NT2/D1 (cell line): ENCODE measurements at regions not wholly inside any gene's neighbourhood (a gene's known extent, or its start where the extent isn't known, plus 50 kb on each side); places are given as distances from the start of the nearest gene placed in this dataset.

Experiments used
- SUZ12 ChIP-seq: IDR thresholded peaks from 2 replicates; pipeline ENCODE4 v1.6.1; 2011; ENCODE audit not compliant: insufficient read length, insufficient read depth; ENCODE audit errors: extremely low read depth
- YY1 ChIP-seq: IDR thresholded peaks from 2 replicates; pipeline ENCODE4 v1.6.1; 2011; ENCODE audit not compliant: insufficient read length, insufficient read depth
- ZNF274 ChIP-seq: IDR thresholded peaks from 2 replicates; pipeline ENCODE4 v1.6.1; 2011; ENCODE audit warnings: mild to moderate bottlenecking, low read depth, low read length

DNA sequence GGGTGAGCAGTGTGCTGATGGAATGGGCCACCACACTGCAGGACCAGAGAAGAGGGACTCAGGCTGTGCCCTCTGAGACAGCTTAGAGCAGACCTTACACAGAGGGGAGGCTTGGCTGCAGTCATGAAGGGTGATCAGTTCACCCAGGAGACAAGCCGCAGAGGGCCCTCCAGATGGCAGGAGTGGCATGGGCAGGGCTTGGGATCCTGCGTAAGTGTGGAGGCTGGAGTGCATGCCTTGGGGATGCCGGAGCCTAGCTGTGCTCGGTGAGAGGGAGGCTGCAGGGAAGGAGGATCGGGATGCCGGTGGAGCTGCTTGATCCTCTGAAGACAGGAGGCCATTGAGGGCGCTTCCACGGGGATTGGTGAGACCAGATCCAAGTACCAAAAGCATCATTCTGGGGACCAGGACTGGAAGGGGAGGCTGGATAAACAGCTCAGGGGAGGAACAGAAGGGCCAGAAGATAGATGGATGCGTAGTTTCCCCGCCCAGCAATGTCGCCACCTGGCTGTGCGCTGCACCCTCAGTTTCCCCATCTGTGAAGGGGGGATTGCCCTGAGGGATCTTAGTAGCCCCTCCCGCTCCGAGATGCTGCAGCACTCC, 163.4 kb downstream of the INHBB start:
- TF ChIP-seq ZNF274 (no peak), YY1 (no peak), SUZ12 (no peak)
